NCI-H1436 (cell line): ENCODE measurements at regions not wholly inside any gene's neighbourhood (a gene's known extent, or its start where the extent isn't known, plus 50 kb on each side); places are given as distances from the start of the nearest gene placed in this dataset.
"Not testable (repeated sequence)": the region's sequence is repeated elsewhere in the genome, so short reads cannot be mapped to it uniquely, and the experiment has no call there.

Source experiments
- DNase-seq: peaks from one replicate; lab custom pipeline; 2025; lab: John Stamatoyannopoulos, UW

GRCh38 chr6:81465859-81466258 lies 286.6 kb downstream of the TENT5A start:
- peak; percentile 2 for DNase-seq

DNA sequence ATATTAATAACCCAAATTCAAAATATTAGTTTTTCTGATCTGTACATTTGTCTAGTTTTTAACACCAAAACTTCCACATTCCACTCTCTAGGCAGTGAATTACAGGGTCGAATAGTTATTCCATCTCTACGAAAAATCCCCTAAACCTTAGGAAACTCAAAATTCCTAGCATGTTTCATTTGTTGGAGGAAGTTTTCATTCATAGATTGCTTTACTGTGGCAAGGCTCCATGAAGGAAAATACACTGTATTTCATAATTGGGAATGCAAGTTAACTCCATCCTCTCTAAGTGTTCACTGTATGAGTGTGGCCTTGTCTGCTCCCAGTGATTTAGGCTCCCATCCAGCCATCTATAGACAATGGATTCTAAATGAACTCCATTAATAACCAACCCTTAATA lies 296.1 kb downstream of the TENT5A start:
- DNase-seq: no peak

DNA sequence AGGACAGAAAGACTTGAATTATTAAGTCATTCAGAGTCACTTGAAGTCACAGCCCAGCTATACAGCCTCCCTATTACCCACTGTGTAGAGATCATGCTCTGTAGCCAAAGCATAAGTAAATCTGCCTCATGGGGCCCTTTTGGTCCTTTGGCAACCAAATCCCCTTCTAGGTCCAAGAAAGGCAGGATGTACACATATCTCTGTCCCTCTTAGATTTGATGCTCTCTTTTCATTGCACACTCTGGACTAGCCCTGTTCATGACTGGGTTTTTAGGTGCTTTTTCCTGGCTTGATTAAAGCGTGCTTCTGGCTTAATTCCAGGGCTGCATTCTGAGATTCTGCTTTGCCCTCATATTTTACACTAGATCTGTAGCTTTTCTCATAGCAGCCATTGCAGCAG lies 296.8 kb downstream of the TENT5A start:
- no peak for DNase-seq

DNA sequence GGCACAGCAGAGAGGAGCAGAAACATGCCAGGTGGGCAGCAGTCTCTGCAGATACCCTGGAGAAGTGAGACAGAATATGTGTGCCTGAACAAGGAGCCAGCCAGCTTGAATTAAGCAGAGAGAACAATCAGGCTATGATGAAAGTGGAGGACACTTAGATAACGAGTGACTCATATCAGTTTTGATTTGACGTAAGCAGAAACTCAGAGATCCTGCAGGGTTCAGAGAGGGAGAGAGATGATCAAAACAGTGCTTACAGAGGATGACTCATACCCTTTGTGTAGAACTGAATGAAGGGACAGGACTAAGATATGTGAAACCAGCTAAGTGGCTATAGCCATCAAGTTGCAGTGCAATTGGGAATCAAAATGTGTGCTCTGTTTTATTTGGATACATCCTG lies 300.7 kb downstream of the TENT5A start:
- peak; percentile 2 for DNase-seq

DNA sequence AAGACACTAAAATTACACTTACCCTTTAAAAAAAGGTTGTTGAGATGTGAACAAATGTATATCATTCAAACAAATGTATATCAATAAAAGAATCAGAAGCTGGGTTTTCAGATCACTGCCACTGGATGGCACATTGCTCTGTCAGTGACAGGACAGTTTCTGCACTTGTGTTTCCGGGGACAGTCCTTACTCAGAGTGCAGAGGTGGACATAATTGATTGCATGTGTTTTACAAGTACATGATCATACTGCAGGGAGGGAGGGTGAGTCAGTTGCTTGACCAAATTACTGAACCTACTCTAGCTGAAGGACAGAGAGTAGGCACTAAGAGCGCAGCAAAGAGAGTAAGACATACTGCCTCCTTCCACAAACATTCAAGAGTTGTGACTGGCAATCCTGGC lies 302.3 kb downstream of the TENT5A start:
- DNase-seq: no peak

DNA sequence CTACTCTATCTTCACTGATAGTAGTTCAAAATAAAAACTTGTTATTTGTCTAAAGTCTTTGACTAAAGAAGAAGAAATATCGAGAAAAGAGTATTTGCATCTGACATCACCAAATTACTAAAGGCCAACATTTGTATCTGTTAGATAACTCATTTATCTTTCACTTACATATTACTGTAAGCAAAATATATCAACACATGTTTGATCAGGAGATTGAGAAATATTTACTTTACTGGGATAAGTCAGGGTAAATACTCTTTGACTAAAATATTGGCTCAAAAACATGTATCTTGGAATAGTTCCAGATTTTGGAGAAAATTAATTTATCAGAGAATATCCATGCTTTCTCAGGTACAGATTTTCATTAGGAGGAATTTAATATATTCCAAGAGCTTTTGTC lies 306.0 kb downstream of the TENT5A start:
- DNase-seq: no peak

DNA sequence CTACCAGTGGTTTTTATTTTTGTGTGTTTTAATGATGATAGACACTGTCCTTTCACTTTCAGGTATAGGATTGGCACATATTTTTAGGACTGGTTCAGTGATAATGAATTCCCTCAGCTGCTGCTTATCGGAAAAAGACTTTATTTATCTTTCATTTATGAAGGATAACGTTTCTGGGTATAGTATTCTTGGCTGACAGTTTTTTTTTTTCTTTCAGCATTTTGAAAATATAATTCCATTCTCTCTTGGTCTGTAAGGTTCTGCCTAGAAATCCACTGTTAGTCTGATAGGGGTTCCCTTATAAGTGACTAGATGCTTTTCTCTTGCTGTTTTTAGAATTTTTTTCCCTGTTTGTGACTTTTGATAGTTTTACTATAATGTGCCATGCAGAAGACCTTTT lies 313.1 kb downstream of the TENT5A start:
- DNase-seq: no peak

- no peak for DNase-seq
Observed at GRCh38 chr6:81436990-81437389, 315.5 kb downstream of the TENT5A start.

DNA sequence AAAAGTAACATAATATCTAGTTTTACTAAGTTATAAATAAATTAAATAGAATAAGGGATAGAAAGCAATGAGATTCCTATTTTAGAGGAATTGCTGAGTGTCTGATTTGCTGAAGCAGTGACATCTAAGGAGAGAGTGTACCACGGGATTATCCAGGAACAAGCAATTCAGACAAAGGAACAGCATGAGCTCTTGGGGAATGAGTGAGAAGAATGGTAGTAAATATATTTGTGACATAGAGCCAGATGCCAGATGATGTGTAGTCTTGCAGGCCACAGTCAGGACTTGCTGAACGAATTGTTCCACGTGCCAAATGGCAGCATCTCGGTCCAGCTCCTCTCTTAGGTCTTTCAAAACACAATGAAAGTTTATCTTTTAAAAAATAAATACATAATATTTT lies 339.2 kb downstream of the TENT5A start:
- DNase-seq: no peak

DNA sequence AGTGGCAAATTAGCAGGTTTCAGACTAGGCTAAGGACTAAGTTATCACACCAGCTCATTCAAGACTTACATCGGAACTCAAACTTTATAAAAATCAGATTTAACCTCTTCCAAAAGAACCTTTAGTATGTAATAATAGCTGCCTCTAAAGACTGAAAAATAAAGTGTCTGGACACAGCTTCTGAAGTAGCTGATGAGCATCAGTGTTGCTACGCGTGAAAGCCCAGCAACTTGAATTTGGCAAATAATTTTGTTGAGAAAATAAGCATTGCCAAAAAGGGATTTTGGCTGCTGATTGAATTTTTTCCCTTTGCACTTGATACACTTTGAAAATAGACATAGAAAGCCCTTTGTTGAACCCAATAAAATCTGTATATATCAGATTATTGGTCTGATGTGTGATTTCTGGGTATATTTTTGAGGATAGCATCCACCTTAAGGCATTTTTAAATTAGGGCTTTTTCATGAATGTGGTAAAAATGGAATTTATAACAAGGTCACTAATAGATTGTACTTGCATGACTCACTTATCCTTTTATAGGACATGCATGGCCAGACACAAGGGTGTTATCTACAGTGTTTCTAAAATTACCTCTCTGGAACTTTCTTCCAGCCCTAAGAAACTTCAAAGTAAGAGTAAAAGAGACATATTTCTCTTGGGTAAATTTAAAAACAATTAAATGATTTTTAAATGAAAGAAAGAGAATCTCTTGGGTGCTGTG lies 350.4 kb downstream of the TENT5A start:
- no peak for DNase-seq

DNA sequence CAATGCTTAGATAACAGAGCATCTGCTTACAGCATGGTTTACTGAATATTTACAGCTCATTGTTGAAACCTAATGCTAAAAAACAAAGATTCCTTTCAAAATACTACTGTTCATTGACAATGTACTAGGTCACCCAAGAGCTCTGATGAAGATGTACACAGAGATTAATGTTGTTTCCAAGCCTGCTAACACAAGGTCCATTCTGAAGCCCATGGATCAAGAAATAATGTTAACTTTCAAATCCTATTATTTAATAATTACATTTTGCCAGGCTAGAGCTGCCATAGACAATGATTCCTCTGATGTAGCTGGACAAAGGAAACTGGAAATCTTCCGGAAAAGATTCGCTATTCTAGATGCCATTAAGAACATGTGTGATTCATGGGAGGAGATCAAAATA lies 355.6 kb downstream of the TENT5A start:
- no peak for DNase-seq

DNA sequence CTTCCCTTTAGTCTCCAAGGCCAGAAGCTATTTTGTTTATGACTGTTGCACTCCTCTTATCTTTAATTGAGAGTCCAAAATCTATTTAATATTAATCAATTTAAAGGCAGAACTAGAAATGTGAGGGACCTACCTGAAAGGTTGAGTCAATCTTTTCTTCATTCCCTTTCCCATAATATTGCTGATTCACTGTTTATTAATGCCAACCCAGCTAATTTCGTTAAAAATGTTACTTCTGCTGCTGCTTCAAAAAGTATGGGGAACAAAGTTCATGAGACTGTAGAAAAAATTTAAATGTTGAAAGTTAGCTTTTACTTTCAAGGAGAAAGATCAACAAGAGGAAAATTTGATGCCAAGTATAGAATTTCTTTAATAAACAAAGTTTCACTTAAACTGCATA lies 365.3 kb downstream of the TENT5A start:
- no peak for DNase-seq

DNA sequence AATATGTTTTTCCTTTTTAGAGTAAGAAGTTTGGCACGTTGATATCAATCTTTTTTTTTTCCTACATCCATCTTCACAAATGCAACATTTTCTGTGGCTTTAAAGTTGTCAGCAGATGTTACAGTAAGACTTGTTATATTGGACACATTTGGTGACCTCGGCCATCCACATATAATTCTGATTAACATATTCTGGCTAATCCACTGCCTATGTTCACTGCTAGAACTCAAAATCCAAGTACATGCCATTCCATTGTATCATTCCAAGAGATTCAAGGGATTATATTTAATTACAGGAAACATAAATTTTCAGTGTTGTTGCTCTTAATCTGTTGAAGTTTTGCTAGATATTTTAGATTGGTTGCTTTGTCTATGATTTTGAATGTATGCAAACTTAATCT lies 367.6 kb downstream of the TENT5A start:
- no peak for DNase-seq

DNA sequence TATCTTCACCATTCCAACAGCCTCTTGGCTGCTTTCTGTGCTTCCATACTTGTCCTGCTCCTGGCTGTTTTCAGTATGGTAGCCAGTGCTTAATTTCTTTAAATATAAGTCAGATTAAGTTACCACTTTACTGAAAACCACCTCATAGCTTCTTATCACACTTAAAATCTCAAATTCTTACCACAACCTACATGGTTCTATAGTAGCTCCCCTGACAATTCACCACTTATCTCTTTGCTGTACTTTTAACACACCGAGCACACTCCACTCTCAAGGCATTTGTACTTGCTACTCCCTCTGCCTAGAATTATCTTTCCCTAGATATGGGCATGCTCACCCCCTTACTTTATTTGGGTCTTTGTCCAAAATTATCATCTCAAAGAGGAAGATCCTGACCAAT lies 369.0 kb downstream of the TENT5A start:
- no peak for DNase-seq

- DNase-seq: no peak
Observed at GRCh38 chr6:81382852-81383251, 369.6 kb downstream of the TENT5A start.

DNA sequence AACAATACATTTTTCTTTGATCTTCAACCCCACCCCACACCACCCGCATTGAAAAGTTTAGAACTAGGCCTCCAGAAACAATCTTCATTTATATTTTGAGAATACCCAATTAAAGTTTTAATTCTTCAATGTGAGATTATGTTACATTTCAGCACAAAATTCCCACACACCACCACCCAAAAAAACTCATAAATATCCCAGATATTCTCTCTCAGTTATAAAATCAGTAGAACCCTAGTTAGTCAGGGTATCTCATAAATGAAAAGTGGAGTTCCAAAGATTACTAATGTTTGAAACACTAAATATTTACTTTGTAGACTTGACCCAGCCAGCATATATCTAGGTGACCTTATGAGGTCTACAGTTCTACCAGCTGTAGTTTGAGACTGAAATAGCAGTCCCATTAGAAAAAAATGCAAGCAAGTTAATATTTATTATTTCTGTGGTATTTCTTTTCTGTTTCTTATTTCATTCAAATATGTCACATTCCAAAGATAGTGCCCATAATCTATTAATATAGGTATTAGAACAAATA lies 371.0 kb downstream of the TENT5A start:
- no peak for DNase-seq

DNA sequence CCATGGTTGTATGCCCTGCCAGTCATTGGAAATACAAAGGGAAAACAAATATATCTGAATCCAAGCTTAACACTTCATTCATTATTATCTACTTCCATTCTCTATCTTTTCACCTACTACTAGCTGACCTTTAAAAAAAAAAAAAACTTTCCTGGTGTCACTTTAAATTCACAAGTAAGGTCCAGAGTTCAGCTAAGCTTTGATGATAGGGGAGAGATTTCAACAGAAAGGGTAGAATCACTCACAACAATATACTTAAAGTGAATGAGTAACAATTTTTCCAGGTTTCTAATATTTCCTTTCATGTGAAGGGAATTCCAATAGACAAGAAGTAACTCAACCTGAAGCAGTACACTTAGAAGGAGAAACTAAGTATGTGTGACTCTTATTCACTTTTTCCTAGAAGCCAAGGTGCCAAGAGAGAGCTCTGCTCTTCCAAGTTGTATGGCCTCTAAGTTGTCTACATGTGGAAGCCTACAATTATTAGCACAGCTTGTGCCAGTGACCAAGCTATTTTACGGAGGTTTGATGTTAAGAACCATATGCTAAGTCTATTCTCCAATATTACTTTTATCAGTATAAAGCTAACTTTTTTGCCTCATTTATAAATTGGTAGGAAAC lies 371.7 kb downstream of the TENT5A start:
- DNase-seq: no peak

DNA sequence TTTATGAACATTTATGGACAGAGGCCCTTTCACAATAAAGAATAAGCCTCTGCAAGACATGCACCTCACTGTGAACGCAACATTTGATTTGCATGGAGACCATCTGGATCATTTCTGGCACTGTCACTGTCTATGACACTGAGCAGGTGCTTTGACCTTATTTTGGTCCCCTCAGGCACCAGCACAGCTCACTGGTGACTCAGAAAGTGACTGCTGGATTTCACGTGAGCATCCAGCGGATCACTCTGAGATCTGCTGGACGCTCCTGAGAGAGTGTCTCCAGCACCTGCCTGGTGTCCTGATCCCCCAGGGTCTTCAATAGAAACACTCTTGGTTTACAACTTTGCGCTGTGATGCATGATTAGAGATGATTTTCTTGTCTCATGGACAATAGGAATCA lies 375.7 kb downstream of the TENT5A start:
- DNase-seq: no peak

DNA sequence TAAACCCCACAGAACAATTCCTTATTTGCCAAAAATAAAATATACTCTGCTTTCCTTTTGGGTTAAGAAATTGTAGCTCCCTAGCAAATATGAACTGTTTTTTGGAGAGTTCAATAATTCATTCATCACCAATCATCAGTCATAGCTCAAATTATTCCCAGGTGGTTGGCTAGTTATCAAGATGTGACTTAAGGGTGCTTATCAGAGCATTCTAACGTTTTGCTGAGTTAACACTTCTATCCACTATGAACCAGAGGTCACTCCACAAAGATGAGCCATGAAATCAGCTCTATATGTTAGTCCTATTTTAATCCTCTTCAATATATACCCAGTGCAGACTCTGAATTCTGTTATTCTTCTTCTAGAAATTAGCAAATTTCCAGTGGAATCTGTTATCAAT lies 379.1 kb downstream of the TENT5A start:
- no peak for DNase-seq

DNA sequence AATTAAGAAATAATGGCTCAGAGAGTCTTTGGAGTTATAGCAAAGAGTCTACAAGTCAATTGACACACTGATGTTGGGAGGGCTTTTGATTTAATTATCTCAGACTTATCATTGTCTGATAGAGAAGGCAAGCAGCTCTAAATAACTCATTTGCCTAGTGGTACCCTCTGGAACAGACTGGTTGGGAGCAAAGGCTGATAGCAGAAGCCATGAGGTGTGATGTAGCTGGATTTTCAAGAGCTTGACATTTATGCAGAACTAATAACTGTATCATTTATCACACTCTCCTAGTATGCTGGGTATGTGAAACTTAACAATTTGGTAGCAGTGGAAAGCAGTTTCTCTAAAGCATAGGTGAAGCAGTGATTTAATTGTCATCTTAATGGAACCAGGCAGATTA lies 380.6 kb downstream of the TENT5A start:
- DNase-seq: no peak

GRCh38 chr6:81366972-81367371 lies 385.5 kb downstream of the TENT5A start:
- no peak for DNase-seq

GRCh38 chr6:81362246-81362645 lies 390.2 kb downstream of the TENT5A start:
- DNase-seq: no peak

DNA sequence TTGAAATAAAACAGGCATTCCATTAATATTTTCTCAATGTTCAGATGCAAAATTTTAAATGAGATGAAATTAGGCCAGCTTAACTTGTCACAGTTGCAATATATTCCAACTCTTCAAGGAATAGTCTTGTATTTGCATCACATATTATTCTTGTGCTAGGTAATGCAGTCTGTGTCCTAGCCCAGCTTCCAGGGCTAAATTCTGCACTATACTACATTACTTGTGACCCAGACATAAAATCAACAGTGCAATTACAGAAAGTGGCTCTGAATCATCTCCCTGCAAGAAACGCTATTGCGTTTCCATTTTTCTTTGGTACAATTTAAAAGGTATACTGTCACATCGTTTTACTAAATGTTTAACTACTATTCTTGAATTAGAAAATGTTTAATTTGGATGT lies 399.2 kb downstream of the TENT5A start:
- DNase-seq: no peak

DNA sequence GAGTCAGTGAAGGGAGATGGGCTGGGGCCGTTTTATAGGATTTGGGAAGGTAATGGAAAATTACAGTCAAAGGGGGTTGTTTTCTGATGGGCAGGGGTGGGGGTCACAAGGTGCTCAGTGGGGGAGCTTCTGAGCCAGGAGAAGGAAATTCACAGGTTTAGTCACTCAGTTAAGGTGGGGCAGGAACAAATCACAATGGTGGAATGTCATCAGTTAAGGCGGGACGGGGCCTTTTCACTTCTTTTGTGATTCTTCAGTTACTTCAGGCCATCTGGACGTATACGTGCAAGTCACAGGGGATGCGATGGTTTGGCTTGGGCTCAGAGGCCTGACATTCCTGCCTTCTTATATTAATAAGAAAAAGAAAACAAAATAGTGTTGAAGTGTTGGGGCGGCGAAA lies 408.5 kb downstream of the TENT5A start:
- DNase-seq: not testable (repeated sequence)
